ENCODE measurements at regions not wholly inside any gene's neighbourhood (a gene's known extent, or its start where the extent isn't known, plus 50 kb on each side); places are given as distances from the start of the nearest gene placed in this dataset.

GRCh38 chr1:222326006-222326709 lies 221.7 kb downstream of the HHIPL2 start:
- H3K4me3 Mint-ChIP-seq = no peak overlapping the region
- H3K36me3 Mint-ChIP-seq (ENCODE audit: low read depth) = no peaks in the 10 kb centered on the region
- H3K4me1 ChIP-seq (ENCODE audit: control insufficient read depth, insufficient read depth, low read length) = no peaks in the 10 kb centered on the region
- 91 to 94% methylated on average over 2 to 3 of the region's 3 CpGs for WGBS, 2 experiments (ENCODE audit: insufficient coverage in 1 of 2, insufficient read length in 1 of 2)
- no peak for DNase-seq
- H3K27me3 Mint-ChIP-seq (ENCODE audit: insufficient read depth) = no peaks in the 10 kb centered on the region
- H3K9me3 ChIP-seq (ENCODE audit: control insufficient read depth, low read length) = peaks cover 8% of the 10 kb centered on the region
- H3K27me3 ChIP-seq (ENCODE audit: control insufficient read depth, insufficient read depth, low read length, poor library complexity, severe bottlenecking) = no peaks in the 10 kb centered on the region
- no peak overlapping the region for H3K27ac ChIP-seq (ENCODE audit: low read depth, low read length)
- no peak overlapping the region for H3K9ac ChIP-seq (ENCODE audit: extremely low read depth, low read length, poor library complexity, severe bottlenecking)
- H3K4me1 Mint-ChIP-seq = no peaks in the 10 kb centered on the region
- no peaks in the 10 kb centered on the region for H3K36me3 ChIP-seq (ENCODE audit: control insufficient read depth, insufficient read depth, low read length)
- H3K4me3 ChIP-seq (ENCODE audit: low read length) = no peak overlapping the region
- TF ChIP-seq CTCF (conservative IDR thresholded peaks at IDR 0.05) = no peak
- H3K27ac Mint-ChIP-seq = no peak overlapping the region
- no peaks in the 10 kb centered on the region for H3K9me3 Mint-ChIP-seq

DNA sequence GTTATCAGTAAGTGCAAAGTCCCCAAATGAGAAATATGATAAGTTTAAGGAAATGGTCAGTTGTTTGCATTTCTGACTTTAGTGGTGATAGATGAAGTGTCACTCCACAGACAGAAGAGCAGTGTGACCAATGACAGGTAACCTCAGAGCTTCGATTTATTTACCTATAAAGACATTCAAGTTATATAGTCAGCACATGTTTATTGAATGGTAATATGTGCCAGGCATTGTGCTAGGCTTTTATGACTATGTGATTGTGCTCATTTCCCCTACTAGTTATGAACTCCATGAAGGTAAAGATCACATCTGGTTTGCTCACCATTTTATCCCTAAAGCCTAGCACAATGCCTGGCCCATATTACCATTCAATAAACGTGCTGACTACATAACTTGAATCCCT lies 222.4 kb downstream of the HHIPL2 start:
- H3K9ac ChIP-seq (ENCODE audit: extremely low read depth, low read length, poor library complexity, severe bottlenecking) = no peak overlapping the region
- no peaks in the 10 kb centered on the region for H3K4me1 Mint-ChIP-seq
- no peak overlapping the region for H3K27ac Mint-ChIP-seq
- peaks cover 8% of the 10 kb centered on the region for H3K9me3 ChIP-seq (ENCODE audit: control insufficient read depth, low read length)
- no peak overlapping the region for H3K4me3 ChIP-seq (ENCODE audit: low read length)
- H3K27me3 ChIP-seq (ENCODE audit: control insufficient read depth, insufficient read depth, low read length, poor library complexity, severe bottlenecking) = no peaks in the 10 kb centered on the region
- H3K9me3 Mint-ChIP-seq = no peaks in the 10 kb centered on the region
- TF ChIP-seq CTCF (conservative IDR thresholded peaks at IDR 0.05) = no peak
- 91% methylated on average over 2 of the region's 2 CpGs; no CpG with 5 or more reads in 1 of the 2 experiments for WGBS, 2 experiments (ENCODE audit: insufficient coverage in 1 of 2, insufficient read length in 1 of 2)
- no peaks in the 10 kb centered on the region for H3K36me3 Mint-ChIP-seq (ENCODE audit: low read depth)
- H3K27ac ChIP-seq (ENCODE audit: low read depth, low read length) = no peak overlapping the region
- H3K36me3 ChIP-seq (ENCODE audit: control insufficient read depth, insufficient read depth, low read length) = no peaks in the 10 kb centered on the region
- H3K4me3 Mint-ChIP-seq = no peak overlapping the region
- H3K4me1 ChIP-seq (ENCODE audit: control insufficient read depth, insufficient read depth, low read length) = no peaks in the 10 kb centered on the region
- no peaks in the 10 kb centered on the region for H3K27me3 Mint-ChIP-seq (ENCODE audit: insufficient read depth)
- DNase-seq = no peak

DNA sequence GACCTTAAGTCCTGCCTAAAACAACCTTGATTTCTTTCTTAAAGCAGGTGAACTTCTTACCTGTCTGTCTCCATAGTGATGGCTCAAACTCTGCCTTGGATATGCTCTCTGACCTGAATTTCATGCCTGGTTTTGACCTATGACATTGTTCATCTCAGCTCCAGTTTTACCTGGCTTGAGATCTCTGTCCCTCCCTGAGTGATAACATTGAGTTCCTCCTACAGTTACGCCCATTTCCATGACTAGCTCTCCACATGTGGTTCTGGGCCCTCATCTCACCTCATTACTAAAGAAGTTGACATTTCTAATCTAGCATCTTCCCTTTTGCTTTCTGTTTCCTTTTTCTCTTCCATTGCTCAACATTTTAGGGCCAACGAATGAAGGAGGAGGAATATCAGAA lies 233.1 kb downstream of the HHIPL2 start:
- Histone ChIP-seq H3K9me3 (ENCODE audit: control insufficient read depth, low read length) (no peaks in the 10 kb centered on the region), H3K36me3 (ENCODE audit: control insufficient read depth, insufficient read depth, low read length) (no peaks in the 10 kb centered on the region), H3K4me3 (ENCODE audit: low read length) (no peak overlapping the region), H3K4me1 (ENCODE audit: control insufficient read depth, insufficient read depth, low read length) (no peaks in the 10 kb centered on the region), H3K27ac (ENCODE audit: low read depth, low read length) (no peak overlapping the region), H3K27me3 (ENCODE audit: control insufficient read depth, insufficient read depth, low read length, poor library complexity, severe bottlenecking) (no peaks in the 10 kb centered on the region), H3K9ac (ENCODE audit: extremely low read depth, low read length, poor library complexity, severe bottlenecking) (no peak overlapping the region)
- H3K4me3 Mint-ChIP-seq = no peak overlapping the region
- peaks cover 7% of the 10 kb centered on the region for H3K4me1 Mint-ChIP-seq
- H3K27ac Mint-ChIP-seq = no peak overlapping the region
- 78 to 95% methylated on average over 1 of the region's 2 CpGs for WGBS, 2 experiments (ENCODE audit: insufficient coverage in 1 of 2, insufficient read length in 1 of 2)
- peaks cover 3% of the 10 kb centered on the region for H3K27me3 Mint-ChIP-seq (ENCODE audit: insufficient read depth)
- H3K9me3 Mint-ChIP-seq = no peaks in the 10 kb centered on the region
- no peak for TF ChIP-seq CTCF (conservative IDR thresholded peaks at IDR 0.05)
- no peaks in the 10 kb centered on the region for H3K36me3 Mint-ChIP-seq (ENCODE audit: low read depth)
- DNase-seq = no peak
